HG03045 (cell line): ENCODE measurements at regions not wholly inside any gene's neighbourhood (a gene's known extent, or its start where the extent isn't known, plus 50 kb on each side); places are given as distances from the start of the nearest gene placed in this dataset.

Experiments used
- ATAC-seq: cut with Tn5 transposase; IDR thresholded peaks from one replicate; pipeline ENCODE4 v1.9.1; 2021; ENCODE audit warnings: mild to moderate bottlenecking, moderate library complexity; ENCODE audit not compliant: unreplicated experiment

- ATAC-seq, result no peak
These were observed 86.5 kb downstream of the CD164 start for GRCh38 chr6:109295774-109296156.

- no peak for ATAC-seq
These were observed 87.0 kb downstream of the CD164 start for GRCh38 chr6:109295109-109295773.

- ATAC-seq, result no peak
These were observed 89.2 kb downstream of the CD164 start for GRCh38 chr6:109292983-109293586.

GRCh38 chr6:109292420-109292819, 89.8 kb downstream of the CD164 start:
- ATAC-seq, result no peak

GRCh38 chr6:109291902-109292301, 90.4 kb downstream of the CD164 start:
- ATAC-seq, result no peak

- ATAC-seq, result no peak
These were observed 91.9 kb downstream of the CD164 start for GRCh38 chr6:109290143-109290931.

- no peak for ATAC-seq
These were observed 96.9 kb downstream of the CD164 start for GRCh38 chr6:109285366-109285765.

- no peak for ATAC-seq
These were observed 97.6 kb downstream of the CD164 start for GRCh38 chr6:109284675-109285074.

- no peak for ATAC-seq
These were observed 99.5 kb downstream of the CD164 start for GRCh38 chr6:109282756-109283155.

- ATAC-seq, result no peak
These were observed 102.6 kb downstream of the CD164 start for GRCh38 chr6:109279628-109280027.

GRCh38 chr6:109271622-109272021, 110.6 kb downstream of the CD164 start:
- ATAC-seq, result no peak

- ATAC-seq, result no peak
These were observed 112.2 kb downstream of the CD164 start for GRCh38 chr6:109269953-109270517.

GRCh38 chr6:109269057-109269456, 113.2 kb downstream of the CD164 start:
- ATAC-seq, result no peak

- ATAC-seq, result no peak
These were observed 116.7 kb downstream of the CD164 start for GRCh38 chr6:109265530-109265929.

- no peak for ATAC-seq
These were observed 118.2 kb downstream of the CD164 start for GRCh38 chr6:109263873-109264700.

- no peak for ATAC-seq
These were observed 120.0 kb downstream of the CD164 start for GRCh38 chr6:109262261-109262660.

GRCh38 chr6:109261811-109262210, 120.5 kb downstream of the CD164 start:
- ATAC-seq, result no peak

- ATAC-seq, result no peak
These were observed 121.6 kb downstream of the CD164 start for GRCh38 chr6:109260701-109261100.

GRCh38 chr6:109260126-109260525, 122.1 kb downstream of the CD164 start:
- no peak for ATAC-seq

- ATAC-seq, result no peak
These were observed 124.1 kb downstream of the CD164 start for GRCh38 chr6:109258129-109258528.

- no peak for ATAC-seq
These were observed 124.8 kb downstream of the CD164 start for GRCh38 chr6:109257494-109257893.
